GM23338 (cell line): ENCODE measurements at regions not wholly inside any gene's neighbourhood (a gene's known extent, or its start where the extent isn't known, plus 50 kb on each side); places are given as distances from the start of the nearest gene placed in this dataset.

Experiments used
- ATAC-seq: fragments of 200-7000 bp; cut with Tn5 transposase; 3 replicates; pipeline ENCODE4 v1.9.1; 2020
- DNase-seq: peaks from one replicate; pipeline ENCODE4 v3.0.0-alpha.2; 2015; ENCODE audit warnings: low spot score
- H2AFZ ChIP-seq: fragments of 200-600 bp; sonication (generic); 2 replicates; pipeline ENCODE4 v1.8.0; 2016; ENCODE audit warnings: antibody characterized with exemption, mild to moderate bottlenecking, moderate library complexity
- H3F3A ChIP-seq: fragments of 200-600 bp; sonication (generic); replicated peaks from 2 replicates; pipeline ENCODE4 v1.8.0; 2017; ENCODE audit warnings: antibody characterized with exemption, mixed run types, low read depth
- H3K27ac ChIP-seq: fragments of 200-600 bp; sonication (generic); 2 replicates; pipeline ENCODE4 v1.6.1; 2016; ENCODE audit warnings: low read depth
- H3K27me3 ChIP-seq: fragments of 200-600 bp; sonication (generic); 2 replicates; pipeline ENCODE4 v1.8.0; 2016; ENCODE audit warnings: mild to moderate bottlenecking, mixed run types, moderate library complexity; ENCODE audit not compliant: insufficient read depth
- H3K36me3 ChIP-seq: fragments of 200-600 bp; sonication (generic); 2 replicates; pipeline ENCODE4 v1.8.0; 2016; ENCODE audit warnings: mild to moderate bottlenecking; ENCODE audit not compliant: insufficient read depth
- H3K4me1 ChIP-seq: fragments of 200-600 bp; sonication (generic); 2 replicates; pipeline ENCODE4 v1.8.0; 2016; ENCODE audit warnings: mild to moderate bottlenecking, moderate library complexity; ENCODE audit not compliant: insufficient read depth
- H3K4me2 ChIP-seq: fragments of 200-600 bp; sonication (generic); 2 replicates; pipeline ENCODE4 v1.7.1; 2017; ENCODE audit warnings: mixed run types
- H3K4me3 ChIP-seq: fragments of 200-600 bp; sonication (generic); 2 replicates; pipeline ENCODE4 v1.6.1; 2016; ENCODE audit warnings: mixed run types
- H3K79me2 ChIP-seq: fragments of 200-600 bp; sonication (generic); replicated peaks from 2 replicates; pipeline ENCODE4 v1.8.0; 2017; ENCODE audit warnings: mild to moderate bottlenecking; ENCODE audit not compliant: insufficient read depth
- H3K9me2 ChIP-seq: fragments of 200-600 bp; sonication (generic); 2 replicates; pipeline ENCODE4 v1.8.0; 2017; ENCODE audit not compliant: insufficient read depth
- H4K20me1 ChIP-seq: fragments of 200-600 bp; sonication (generic); replicated peaks from 2 replicates; pipeline ENCODE4 v1.8.0; 2017; ENCODE audit warnings: mild to moderate bottlenecking; ENCODE audit not compliant: insufficient read depth
- H3K27ac Mint-ChIP-seq: 2 replicates; pipeline ENCODE4 v1.8.0; 2020; ENCODE audit warnings: inconsistent platforms, mild to moderate bottlenecking, moderate library complexity, mixed read lengths
- H3K27me3 Mint-ChIP-seq: 3 replicates; pipeline ENCODE4 v1.8.0; 2022; ENCODE audit warnings: low read depth, mild to moderate bottlenecking, moderate library complexity, mixed read lengths, inconsistent platforms; ENCODE audit not compliant: insufficient read depth, poor library complexity
- H3K36me3 Mint-ChIP-seq: 3 replicates; pipeline ENCODE4 v1.8.0; 2021; ENCODE audit warnings: low read depth, mild to moderate bottlenecking, inconsistent platforms, moderate library complexity, mixed read lengths
- H3K4me1 Mint-ChIP-seq: 3 replicates; pipeline ENCODE4 v1.8.0; 2020; ENCODE audit warnings: mild to moderate bottlenecking, inconsistent platforms, mixed read lengths
- H3K4me3 Mint-ChIP-seq: 3 replicates; pipeline ENCODE4 v1.8.0; 2021; ENCODE audit warnings: moderate library complexity, mild to moderate bottlenecking, inconsistent platforms, mixed read lengths
- H3K9me3 Mint-ChIP-seq: 3 replicates; pipeline ENCODE4 v1.8.0; 2020; ENCODE audit warnings: moderate library complexity, mild to moderate bottlenecking, inconsistent platforms, mixed read lengths
- CREB1 ChIP-seq: fragments of 250-450 bp; sonication (Bioruptor Pico); IDR thresholded peaks from 2 replicates; pipeline ENCODE4 v1.5.0; 2020; ENCODE audit warnings: low read depth, mild to moderate bottlenecking, moderate library complexity
- CTCF ChIP-seq, 2 experiments: fragments of 200-600 bp in 1 of 2; sonication (generic) in 1 of 2; conservative IDR thresholded peaks; 2 replicates each; pipeline versions ENCODE4 v1.5.1 to v1.6.1; 2016 to 2017; ENCODE audit warnings: antibody characterized with exemption in 2 of 2, low read depth in 2 of 2, mild to moderate bottlenecking in 2 of 2, moderate library complexity in 1 of 2
- ETS1 ChIP-seq: IDR thresholded peaks from 2 replicates; pipeline ENCODE4 v1.6.1; 2016; ENCODE audit warnings: antibody characterized with exemption
- EZH2 ChIP-seq: fragments of 200-600 bp; sonication (generic); IDR thresholded peaks from one replicate; pipeline ENCODE4 v1.8.0; 2017; ENCODE audit warnings: antibody characterized with exemption, mild to moderate bottlenecking, low read depth; ENCODE audit not compliant: unreplicated experiment
- EZH2phosphoT487 ChIP-seq: fragments of 200-600 bp; sonication (generic); IDR thresholded peaks from one replicate; pipeline ENCODE4 v1.8.1; 2018; ENCODE audit warnings: antibody characterized with exemption; ENCODE audit not compliant: unreplicated experiment
- JUNB ChIP-seq: IDR thresholded peaks from one replicate; pipeline ENCODE4 v1.6.1; 2016; ENCODE audit warnings: antibody characterized with exemption; ENCODE audit not compliant: unreplicated experiment
- NANOG ChIP-seq: IDR thresholded peaks from 2 replicates; pipeline ENCODE4 v1.6.1; 2016; ENCODE audit warnings: antibody characterized with exemption, borderline replicate concordance
- POLR2AphosphoS5 ChIP-seq: IDR thresholded peaks from 2 replicates; pipeline ENCODE4 v1.6.1; 2016; ENCODE audit warnings: antibody characterized with exemption, low read depth
- REST ChIP-seq: IDR thresholded peaks from one replicate; pipeline ENCODE4 v1.6.1; 2018; ENCODE audit warnings: antibody characterized with exemption; ENCODE audit not compliant: unreplicated experiment
- STAT1 ChIP-seq: IDR thresholded peaks from one replicate; pipeline ENCODE4 v1.6.1; 2016; ENCODE audit warnings: antibody characterized with exemption; ENCODE audit not compliant: unreplicated experiment
- ZNF114 ChIP-seq: fragments of 250-450 bp; sonication (Bioruptor Pico); IDR thresholded peaks from 2 replicates; pipeline ENCODE4 v1.5.0; 2020; ENCODE audit warnings: mild to moderate bottlenecking, moderate library complexity
- ZNF331 ChIP-seq: fragments of 250-450 bp; sonication (Bioruptor Pico); IDR thresholded peaks from 2 replicates; pipeline ENCODE4 v1.5.0; 2020; ENCODE audit warnings: low read depth, mild to moderate bottlenecking, moderate library complexity
- TF ChIP-seq, protein P1 (sequence below): fragments of 250-450 bp; sonication (Bioruptor Pico); IDR thresholded peaks from 2 replicates; pipeline ENCODE4 v1.5.0; 2020; ENCODE audit warnings: mild to moderate bottlenecking, moderate library complexity

GRCh38 chr2:16322308-16323125, 343.1 kb downstream of the CYRIA start:
- Histone ChIP-seq H3K9me2 (no peaks in the 10 kb centered on the region), H3K79me2 (no peaks in the 10 kb centered on the region), H3K4me2 (no peak overlapping the region), H3K36me3 (no peaks in the 10 kb centered on the region), H3K27me3 (0 out of 2 replicates have a peak, but pooled peaks cover 3% of the 10 kb centered on the region), H3K4me3 (no peak overlapping the region), H3F3A (no peaks in the 10 kb centered on the region), H4K20me1 (no peaks in the 10 kb centered on the region), H3K27ac (no peak overlapping the region), H2AFZ (no peak overlapping the region), H3K4me1 (0 out of 2 replicates have a peak, but pooled peaks cover 12% of the 10 kb centered on the region)
- Mint-ChIP-seq H3K27ac (no peak overlapping the region), H3K4me3 (no peak overlapping the region), H3K36me3 (no peaks in the 10 kb centered on the region), H3K9me3 (no peaks in the 10 kb centered on the region), H3K27me3 (peaks cover 21% of the 10 kb centered on the region), H3K4me1 (peaks cover 33% of the 10 kb centered on the region)
- DNase-seq (no peak), ATAC-seq (no peak)
- TF ChIP-seq ZNF331 (CRISPR knock-in tag): no peak
- TF ChIP-seq, protein P1, sequence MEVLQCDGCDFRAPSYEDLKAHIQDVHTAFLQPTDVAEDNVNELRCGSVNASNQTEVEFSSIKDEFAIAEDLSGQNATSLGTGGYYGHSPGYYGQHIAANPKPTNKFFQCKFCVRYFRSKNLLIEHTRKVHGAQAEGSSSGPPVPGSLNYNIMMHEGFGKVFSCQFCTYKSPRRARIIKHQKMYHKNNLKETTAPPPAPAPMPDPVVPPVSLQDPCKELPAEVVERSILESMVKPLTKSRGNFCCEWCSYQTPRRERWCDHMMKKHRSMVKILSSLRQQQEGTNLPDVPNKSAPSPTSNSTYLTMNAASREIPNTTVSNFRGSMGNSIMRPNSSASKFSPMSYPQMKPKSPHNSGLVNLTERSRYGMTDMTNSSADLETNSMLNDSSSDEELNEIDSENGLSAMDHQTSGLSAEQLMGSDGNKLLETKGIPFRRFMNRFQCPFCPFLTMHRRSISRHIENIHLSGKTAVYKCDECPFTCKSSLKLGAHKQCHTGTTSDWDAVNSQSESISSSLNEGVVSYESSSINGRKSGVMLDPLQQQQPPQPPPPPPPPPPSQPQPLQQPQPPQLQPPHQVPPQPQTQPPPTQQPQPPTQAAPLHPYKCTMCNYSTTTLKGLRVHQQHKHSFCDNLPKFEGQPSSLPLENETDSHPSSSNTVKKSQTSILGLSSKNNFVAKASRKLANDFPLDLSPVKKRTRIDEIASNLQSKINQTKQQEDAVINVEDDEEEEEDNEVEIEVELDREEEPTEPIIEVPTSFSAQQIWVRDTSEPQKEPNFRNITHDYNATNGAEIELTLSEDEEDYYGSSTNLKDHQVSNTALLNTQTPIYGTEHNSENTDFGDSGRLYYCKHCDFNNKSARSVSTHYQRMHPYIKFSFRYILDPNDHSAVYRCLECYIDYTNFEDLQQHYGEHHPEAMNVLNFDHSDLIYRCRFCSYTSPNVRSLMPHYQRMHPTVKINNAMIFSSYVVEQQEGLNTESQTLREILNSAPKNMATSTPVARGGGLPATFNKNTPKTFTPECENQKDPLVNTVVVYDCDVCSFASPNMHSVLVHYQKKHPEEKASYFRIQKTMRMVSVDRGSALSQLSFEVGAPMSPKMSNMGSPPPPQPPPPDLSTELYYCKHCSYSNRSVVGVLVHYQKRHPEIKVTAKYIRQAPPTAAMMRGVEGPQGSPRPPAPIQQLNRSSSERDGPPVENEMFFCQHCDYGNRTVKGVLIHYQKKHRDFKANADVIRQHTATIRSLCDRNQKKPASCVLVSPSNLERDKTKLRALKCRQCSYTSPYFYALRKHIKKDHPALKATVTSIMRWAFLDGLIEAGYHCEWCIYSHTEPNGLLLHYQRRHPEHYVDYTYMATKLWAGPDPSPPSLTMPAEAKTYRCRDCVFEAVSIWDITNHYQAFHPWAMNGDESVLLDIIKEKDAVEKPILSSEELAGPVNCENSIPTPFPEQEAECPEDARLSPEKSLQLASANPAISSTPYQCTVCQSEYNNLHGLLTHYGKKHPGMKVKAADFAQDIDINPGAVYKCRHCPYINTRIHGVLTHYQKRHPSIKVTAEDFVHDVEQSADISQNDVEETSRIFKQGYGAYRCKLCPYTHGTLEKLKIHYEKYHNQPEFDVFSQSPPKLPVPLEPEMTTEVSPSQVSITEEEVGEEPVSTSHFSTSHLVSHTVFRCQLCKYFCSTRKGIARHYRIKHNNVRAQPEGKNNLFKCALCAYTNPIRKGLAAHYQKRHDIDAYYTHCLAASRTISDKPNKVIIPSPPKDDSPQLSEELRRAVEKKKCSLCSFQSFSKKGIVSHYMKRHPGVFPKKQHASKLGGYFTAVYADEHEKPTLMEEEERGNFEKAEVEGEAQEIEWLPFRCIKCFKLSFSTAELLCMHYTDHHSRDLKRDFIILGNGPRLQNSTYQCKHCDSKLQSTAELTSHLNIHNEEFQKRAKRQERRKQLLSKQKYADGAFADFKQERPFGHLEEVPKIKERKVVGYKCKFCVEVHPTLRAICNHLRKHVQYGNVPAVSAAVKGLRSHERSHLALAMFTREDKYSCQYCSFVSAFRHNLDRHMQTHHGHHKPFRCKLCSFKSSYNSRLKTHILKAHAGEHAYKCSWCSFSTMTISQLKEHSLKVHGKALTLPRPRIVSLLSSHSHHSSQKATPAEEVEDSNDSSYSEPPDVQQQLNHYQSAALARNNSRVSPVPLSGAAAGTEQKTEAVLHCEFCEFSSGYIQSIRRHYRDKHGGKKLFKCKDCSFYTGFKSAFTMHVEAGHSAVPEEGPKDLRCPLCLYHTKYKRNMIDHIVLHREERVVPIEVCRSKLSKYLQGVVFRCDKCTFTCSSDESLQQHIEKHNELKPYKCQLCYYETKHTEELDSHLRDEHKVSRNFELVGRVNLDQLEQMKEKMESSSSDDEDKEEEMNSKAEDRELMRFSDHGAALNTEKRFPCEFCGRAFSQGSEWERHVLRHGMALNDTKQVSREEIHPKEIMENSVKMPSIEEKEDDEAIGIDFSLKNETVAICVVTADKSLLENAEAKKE (CRISPR knock-in tag): no peak
- TF ChIP-seq JUNB: no peak
- TF ChIP-seq EZH2phosphoT487: no peak
- TF ChIP-seq POLR2AphosphoS5: no peak
- TF ChIP-seq ETS1: no peak
- TF ChIP-seq EZH2: no peak
- TF ChIP-seq NANOG: no peak
- no peak for TF ChIP-seq REST
- TF ChIP-seq ZNF114: no peak
- TF ChIP-seq STAT1: no peak
- no peak for TF ChIP-seq CTCF (conservative IDR thresholded peaks at IDR 0.05; ENCODE audit: low read depth in 2 of 2)
- no peak for TF ChIP-seq CREB1 (CRISPR knock-in tag)
